Ovary (tissue), 3 donors: ENCODE measurements at regions not wholly inside any gene's neighbourhood (a gene's known extent, or its start where the extent isn't known, plus 50 kb on each side); places are given as distances from the start of the nearest gene placed in this dataset.

Experiments used
- EP300 ChIP-seq: sonication (generic); formaldehyde crosslinking; IDR thresholded peaks from one replicate; pipeline ENCODE4 v1.6.1; 2017; ENCODE audit warnings: antibody characterized with exemption
- POLR2A ChIP-seq: fragments of 450-650 bp; IDR thresholded peaks from one replicate; pipeline ENCODE4 v1.6.1; 2017; ENCODE audit warnings: antibody characterized with exemption, mild to moderate bottlenecking, moderate library complexity
- TF ChIP-seq, protein P1 (sequence below), 3 donors: fragments of 450-650 bp in 2 of 3; fragments of 200-600 bp in 1 of 3; IDR thresholded peaks; one replicate each; pipeline versions ENCODE4 v1.5.1 to v1.8.0; 2016 to 2022; ENCODE audit warnings: antibody characterized with exemption in 3 of 3, mild to moderate bottlenecking in 1 of 3
- donor health status: DM: no; HTN: no; CAD: no.

DNA sequence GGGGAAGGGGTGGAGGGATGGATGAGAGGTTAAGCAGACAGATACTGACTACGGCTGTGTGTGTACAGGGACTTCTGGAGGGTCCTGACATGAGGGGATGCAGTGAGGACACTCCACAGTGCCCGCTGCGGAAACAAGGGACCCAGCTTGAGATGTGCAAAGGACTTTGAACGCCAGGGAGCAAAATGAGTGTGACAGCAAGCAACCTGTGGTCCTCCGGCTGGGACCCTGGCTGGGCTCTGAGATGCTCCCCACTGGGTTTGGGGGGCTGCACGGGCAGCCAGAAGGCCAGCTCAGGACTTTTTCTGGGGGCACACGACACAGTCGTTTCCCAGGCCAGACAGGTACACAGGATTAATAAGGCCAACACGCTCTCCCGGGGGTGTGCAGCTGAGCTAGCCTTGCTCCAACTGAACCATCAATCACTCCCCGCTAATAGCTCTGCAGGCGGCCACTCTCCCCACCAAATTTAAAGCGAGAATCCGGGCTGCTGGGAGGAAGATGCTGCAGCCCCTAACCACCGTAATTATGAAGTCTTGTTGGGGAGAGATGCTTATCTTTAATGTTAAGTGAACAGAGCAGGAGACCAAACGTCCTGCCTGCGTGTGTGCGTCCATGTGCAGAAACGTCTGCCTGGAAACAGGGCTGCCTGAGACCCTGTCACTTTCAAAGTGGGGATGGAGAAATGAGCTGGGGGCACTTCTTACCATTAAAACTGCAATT lies 51.6 kb upstream of the DLK1 start:
- no peak for TF ChIP-seq POLR2A
- TF ChIP-seq, protein P1, sequence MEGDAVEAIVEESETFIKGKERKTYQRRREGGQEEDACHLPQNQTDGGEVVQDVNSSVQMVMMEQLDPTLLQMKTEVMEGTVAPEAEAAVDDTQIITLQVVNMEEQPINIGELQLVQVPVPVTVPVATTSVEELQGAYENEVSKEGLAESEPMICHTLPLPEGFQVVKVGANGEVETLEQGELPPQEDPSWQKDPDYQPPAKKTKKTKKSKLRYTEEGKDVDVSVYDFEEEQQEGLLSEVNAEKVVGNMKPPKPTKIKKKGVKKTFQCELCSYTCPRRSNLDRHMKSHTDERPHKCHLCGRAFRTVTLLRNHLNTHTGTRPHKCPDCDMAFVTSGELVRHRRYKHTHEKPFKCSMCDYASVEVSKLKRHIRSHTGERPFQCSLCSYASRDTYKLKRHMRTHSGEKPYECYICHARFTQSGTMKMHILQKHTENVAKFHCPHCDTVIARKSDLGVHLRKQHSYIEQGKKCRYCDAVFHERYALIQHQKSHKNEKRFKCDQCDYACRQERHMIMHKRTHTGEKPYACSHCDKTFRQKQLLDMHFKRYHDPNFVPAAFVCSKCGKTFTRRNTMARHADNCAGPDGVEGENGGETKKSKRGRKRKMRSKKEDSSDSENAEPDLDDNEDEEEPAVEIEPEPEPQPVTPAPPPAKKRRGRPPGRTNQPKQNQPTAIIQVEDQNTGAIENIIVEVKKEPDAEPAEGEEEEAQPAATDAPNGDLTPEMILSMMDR (IDR thresholded peaks at IDR 0.05): no peak
- TF ChIP-seq EP300: no peak
